ENCODE measurements at regions not wholly inside any gene's neighbourhood (a gene's known extent, or its start where the extent isn't known, plus 50 kb on each side); places are given as distances from the start of the nearest gene placed in this dataset.
"Not testable (repeated sequence)": the region's sequence is repeated elsewhere in the genome, so short reads cannot be mapped to it uniquely, and the experiment has no call there.

DNA sequence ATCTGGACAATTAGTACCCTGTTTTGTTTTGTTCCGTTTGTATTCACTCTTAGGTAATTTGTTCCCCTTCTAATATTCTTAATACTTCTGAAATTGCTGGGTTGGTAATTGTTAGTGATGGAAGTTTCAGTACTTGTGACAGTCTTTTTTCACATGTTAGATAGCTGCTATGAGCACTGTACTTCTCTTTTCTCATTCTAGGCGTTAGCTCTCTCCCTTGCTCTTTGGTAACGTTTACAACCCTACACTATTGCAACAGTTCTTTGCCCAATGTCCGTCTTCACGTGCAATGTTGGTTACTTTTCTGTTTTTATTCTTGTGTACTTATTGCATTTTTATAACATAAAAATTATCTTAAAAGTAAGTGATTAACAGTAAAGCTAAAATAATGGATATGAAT lies 1509.0 kb downstream of the MAT2B start:
- H3K36me3 Mint-ChIP-seq = no peaks in the 10 kb centered on the region
- H3K27ac Mint-ChIP-seq = no peak overlapping the region
- no peak overlapping the region for H3K4me3 Mint-ChIP-seq
- H3K4me1 Mint-ChIP-seq (ENCODE audit: low read depth) = no peaks in the 10 kb centered on the region
- no peaks in the 10 kb centered on the region for H3K27me3 Mint-ChIP-seq
- peaks cover 11% of the 10 kb centered on the region for H3K9me3 Mint-ChIP-seq (ENCODE audit: low read depth)

DNA sequence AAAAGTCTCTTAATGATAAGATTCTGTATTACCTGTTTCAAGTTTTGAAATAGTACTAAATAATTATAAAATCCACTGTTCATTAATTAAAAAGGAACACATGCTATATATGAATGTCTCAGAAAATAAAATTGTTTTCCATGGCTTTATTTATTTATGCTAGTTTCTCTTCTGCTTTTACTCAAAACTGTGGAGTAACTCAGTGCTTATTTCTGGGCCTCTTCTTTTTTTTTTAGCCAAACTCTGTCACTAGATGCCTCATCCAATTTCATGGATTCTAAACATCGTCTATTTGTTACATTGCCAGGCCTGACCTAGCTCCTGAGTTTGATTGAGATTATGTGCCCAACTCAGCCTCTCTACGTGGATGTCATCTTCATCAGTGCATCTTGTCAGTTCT lies 1509.7 kb downstream of the MAT2B start:
- no peaks in the 10 kb centered on the region for H3K36me3 Mint-ChIP-seq
- no peaks in the 10 kb centered on the region for H3K4me1 Mint-ChIP-seq (ENCODE audit: low read depth)
- H3K9me3 Mint-ChIP-seq (ENCODE audit: low read depth) = peaks cover 11% of the 10 kb centered on the region
- H3K4me3 Mint-ChIP-seq = no peak overlapping the region
- no peak overlapping the region for H3K27ac Mint-ChIP-seq
- no peaks in the 10 kb centered on the region for H3K27me3 Mint-ChIP-seq

DNA sequence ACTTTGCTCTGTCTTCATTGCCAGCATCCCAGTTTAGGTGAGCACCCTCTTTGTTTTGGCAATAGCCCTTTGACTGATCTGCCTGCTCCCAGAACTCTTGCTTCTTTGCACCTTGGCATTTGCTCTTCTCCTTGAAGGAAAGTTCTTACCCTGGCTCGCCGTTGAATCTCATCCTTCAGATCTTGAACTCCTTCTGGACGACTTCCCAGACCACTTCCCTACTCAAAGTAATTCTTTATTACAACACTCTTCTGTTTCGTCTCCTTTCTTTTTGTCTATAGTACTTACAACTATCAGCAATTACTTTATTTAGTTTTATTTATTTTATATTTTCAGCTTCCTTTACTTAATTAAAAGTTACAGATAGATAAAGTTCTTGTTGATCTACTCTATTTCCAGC lies 1510.1 kb downstream of the MAT2B start:
- Mint-ChIP-seq H3K4me1 (ENCODE audit: low read depth) (no peaks in the 10 kb centered on the region), H3K9me3 (ENCODE audit: low read depth) (peaks cover 11% of the 10 kb centered on the region), H3K36me3 (no peaks in the 10 kb centered on the region), H3K4me3 (no peak overlapping the region), H3K27ac (no peak overlapping the region), H3K27me3 (no peaks in the 10 kb centered on the region)

- Mint-ChIP-seq H3K36me3 (no peaks in the 10 kb centered on the region), H3K4me3 (no peak overlapping the region), H3K4me1 (ENCODE audit: low read depth) (no peaks in the 10 kb centered on the region)
These were observed 1521.6 kb downstream of the MAT2B start for GRCh38 chr5:165026971-165027370.

GRCh38 chr5:165028356-165028755 lies 1522.9 kb downstream of the MAT2B start:
- peaks cover 9% of the 10 kb centered on the region for H3K9me3 Mint-ChIP-seq (ENCODE audit: low read depth)
- no peak overlapping the region for H3K27ac Mint-ChIP-seq
- H3K4me1 Mint-ChIP-seq (ENCODE audit: low read depth) = no peaks in the 10 kb centered on the region
- no peaks in the 10 kb centered on the region for H3K36me3 Mint-ChIP-seq
- H3K4me3 Mint-ChIP-seq = no peak overlapping the region
- H3K27me3 Mint-ChIP-seq = no peaks in the 10 kb centered on the region

More at GRCh38 chr5:165026971-165027370, 1521.6 kb downstream of the MAT2B start:
- no peak overlapping the region for H3K27ac Mint-ChIP-seq
- H3K27me3 Mint-ChIP-seq = no peaks in the 10 kb centered on the region
- peaks cover 17% of the 10 kb centered on the region for H3K9me3 Mint-ChIP-seq (ENCODE audit: low read depth)

DNA sequence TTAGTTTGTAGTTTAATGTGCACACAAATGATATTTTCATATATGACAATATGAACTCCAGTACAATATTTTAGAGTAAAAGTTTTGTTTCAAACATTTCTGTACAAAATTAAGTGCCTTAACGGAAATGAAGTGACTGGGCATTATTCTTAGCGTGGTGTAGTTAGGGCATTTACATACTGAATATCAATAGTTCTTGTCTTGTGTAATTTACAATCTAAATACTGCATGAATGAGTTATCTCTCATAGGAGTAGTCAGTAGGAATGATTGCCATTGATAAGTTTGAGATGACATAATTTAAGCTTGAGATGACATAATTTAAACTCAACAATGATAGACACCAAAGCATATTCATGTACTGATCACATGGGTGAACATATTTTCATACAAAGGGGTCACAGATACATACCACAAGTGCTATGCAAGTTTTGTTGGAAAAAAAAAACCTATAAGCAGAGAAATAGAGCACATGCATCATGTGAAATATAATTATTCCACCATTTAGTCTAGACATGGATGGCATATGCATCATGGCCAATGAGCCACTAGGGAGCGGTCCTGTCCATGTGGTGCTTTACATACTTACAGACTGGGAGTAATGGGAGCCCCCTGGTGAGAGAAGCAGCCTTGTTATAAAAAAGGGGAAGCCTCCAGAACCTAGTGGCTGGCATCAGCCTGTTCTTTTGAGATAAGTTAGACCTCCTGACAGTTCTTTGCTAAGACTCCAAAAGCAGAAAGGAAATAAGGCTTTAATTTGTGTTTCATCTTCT lies 1523.9 kb downstream of the MAT2B start:
- Mint-ChIP-seq H3K27me3 (no peaks in the 10 kb centered on the region), H3K9me3 (ENCODE audit: low read depth) (peaks cover 6% of the 10 kb centered on the region), H3K4me3 (no peak overlapping the region), H3K27ac (no peak overlapping the region), H3K4me1 (ENCODE audit: low read depth) (no peaks in the 10 kb centered on the region), H3K36me3 (no peaks in the 10 kb centered on the region)

- no peaks in the 10 kb centered on the region for H3K4me1 Mint-ChIP-seq (ENCODE audit: low read depth)
These were observed 1525.6 kb downstream of the MAT2B start for GRCh38 chr5:165030971-165031370.

DNA sequence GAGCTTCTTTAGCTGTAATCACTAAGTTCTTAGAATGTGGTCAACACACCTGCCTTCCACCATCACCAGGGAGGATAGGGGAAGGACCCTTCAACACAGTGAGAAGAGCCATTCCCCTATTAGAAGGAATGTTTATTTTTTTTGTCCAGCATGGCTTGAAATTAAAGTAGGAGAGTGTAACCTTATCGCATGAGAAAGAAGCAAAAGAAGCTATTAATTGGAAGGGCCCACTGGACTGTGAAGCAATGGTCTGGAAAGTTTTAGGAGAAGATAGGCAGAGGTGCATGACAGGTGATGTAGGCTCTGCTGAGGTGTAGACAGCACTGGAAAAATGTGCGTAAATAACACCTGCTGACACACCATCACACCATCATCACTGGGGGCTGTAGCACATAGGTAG lies 1526.0 kb downstream of the MAT2B start:
- Mint-ChIP-seq H3K4me3 (no peak overlapping the region), H3K27me3 (no peaks in the 10 kb centered on the region), H3K27ac (no peak overlapping the region)

More at GRCh38 chr5:165030971-165031370, 1525.6 kb downstream of the MAT2B start:
- H3K27me3 Mint-ChIP-seq = no peaks in the 10 kb centered on the region
- H3K27ac Mint-ChIP-seq = no peak overlapping the region
- H3K9me3 Mint-ChIP-seq (ENCODE audit: low read depth) = peaks cover 6% of the 10 kb centered on the region
- H3K4me3 Mint-ChIP-seq = no peak overlapping the region
- no peaks in the 10 kb centered on the region for H3K36me3 Mint-ChIP-seq

GRCh38 chr5:165035520-165035919 lies 1530.1 kb downstream of the MAT2B start:
- Mint-ChIP-seq H3K36me3 (no peaks in the 10 kb centered on the region), H3K4me1 (ENCODE audit: low read depth) (no peaks in the 10 kb centered on the region), H3K27me3 (no peaks in the 10 kb centered on the region), H3K9me3 (ENCODE audit: low read depth) (peaks cover 3% of the 10 kb centered on the region), H3K4me3 (no peak overlapping the region), H3K27ac (no peak overlapping the region)

More for the DNA sequence above, 1526.0 kb downstream of the MAT2B start:
- Mint-ChIP-seq H3K9me3 (ENCODE audit: low read depth) (peaks cover 6% of the 10 kb centered on the region), H3K36me3 (no peaks in the 10 kb centered on the region), H3K4me1 (ENCODE audit: low read depth) (no peaks in the 10 kb centered on the region)

DNA sequence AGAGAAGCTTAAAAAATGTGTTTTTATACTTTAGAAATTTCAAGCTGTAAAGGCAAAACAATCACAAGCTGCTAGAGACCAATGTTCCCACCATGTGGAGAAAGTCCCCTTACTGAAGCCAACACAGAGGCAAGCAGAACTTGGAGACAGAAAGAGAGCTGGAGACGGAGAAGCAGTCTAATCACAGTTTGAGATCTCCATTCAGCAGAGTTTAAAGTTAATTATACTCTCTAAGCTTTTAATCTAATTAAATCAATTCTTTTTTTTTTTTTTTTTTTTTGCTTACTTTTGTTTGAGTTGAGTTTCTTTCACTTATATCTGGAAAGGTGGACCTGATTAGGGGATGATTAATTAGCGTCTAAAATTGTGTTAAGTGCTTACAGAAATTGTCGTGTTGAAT lies 1534.3 kb downstream of the MAT2B start:
- Mint-ChIP-seq H3K27ac (no peak overlapping the region), H3K27me3 (no peaks in the 10 kb centered on the region), H3K4me3 (no peak overlapping the region), H3K4me1 (ENCODE audit: low read depth) (no peaks in the 10 kb centered on the region), H3K9me3 (ENCODE audit: low read depth) (no peaks in the 10 kb centered on the region), H3K36me3 (no peaks in the 10 kb centered on the region)

DNA sequence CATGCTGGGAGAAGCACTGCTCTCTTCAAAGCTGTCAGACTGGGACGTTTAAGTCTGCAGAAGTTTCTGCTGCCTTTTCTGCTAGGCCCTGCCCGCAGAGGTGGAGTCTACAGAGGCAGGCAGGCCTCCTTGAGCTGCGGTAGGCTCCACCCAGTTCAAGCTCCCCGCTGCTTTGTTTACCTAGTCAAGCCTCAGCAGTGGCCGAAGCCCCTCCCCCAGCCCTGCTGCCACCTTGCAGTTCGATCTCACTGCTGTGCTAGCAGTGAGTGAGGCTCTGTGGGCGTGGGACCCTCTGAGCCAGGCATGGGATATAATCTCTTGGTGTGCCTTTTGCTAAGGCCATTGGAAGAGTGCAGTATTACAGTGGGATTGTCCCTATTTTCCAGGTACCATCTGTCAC lies 1540.5 kb downstream of the MAT2B start:
- H3K9me3 Mint-ChIP-seq (ENCODE audit: low read depth); H3K4me1 Mint-ChIP-seq (ENCODE audit: low read depth); H3K27ac Mint-ChIP-seq; H3K36me3 Mint-ChIP-seq; H3K27me3 Mint-ChIP-seq; H3K4me3 Mint-ChIP-seq: not testable (repeated sequence)

DNA sequence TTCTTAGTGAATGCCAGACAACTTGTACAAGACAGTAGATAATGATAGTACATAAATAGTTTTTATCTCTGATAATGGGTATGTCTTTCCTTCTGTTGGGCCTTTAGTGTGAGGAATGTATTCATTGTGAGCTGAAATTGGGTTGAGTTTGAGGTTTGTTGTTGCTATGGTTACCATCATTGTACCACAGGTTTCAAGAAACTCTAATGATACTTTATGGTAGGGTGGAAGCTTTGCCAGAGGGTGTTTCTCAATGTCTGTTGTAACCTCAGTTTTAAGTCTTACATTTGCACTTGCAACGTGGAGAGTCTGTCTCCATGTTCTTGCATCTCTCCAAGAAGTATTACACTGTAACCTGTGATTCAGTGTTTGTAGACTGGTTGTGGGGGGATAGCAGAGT lies 1550.1 kb downstream of the MAT2B start:
- Mint-ChIP-seq H3K4me3 (no peak overlapping the region), H3K4me1 (ENCODE audit: low read depth) (no peaks in the 10 kb centered on the region), H3K9me3 (ENCODE audit: low read depth) (peaks cover 6% of the 10 kb centered on the region), H3K36me3 (no peaks in the 10 kb centered on the region), H3K27ac (no peak overlapping the region), H3K27me3 (no peaks in the 10 kb centered on the region)

DNA sequence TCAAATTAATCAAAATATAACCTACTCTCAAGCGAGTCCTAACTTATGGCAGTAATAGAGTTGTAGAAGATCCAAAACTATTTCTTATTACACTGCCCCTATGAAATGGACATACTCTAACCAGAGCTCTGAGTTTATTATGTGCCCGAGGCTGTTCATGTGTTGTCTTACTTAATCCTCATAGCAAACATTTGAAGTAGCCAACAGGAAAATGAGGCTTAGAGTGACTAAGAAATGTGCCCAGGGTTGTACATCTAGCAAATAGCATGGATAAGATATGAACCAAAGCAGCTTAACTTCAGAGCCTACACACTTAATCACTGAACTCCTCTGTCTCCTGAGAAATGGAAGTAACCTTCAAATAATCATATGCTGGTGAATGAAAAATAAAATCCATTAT lies 1551.7 kb downstream of the MAT2B start:
- H3K9me3 Mint-ChIP-seq (ENCODE audit: low read depth) = peaks cover 9% of the 10 kb centered on the region

GRCh38 chr5:165066751-165067385 lies 1561.4 kb downstream of the MAT2B start:
- Mint-ChIP-seq H3K4me3 (no peak overlapping the region), H3K27me3 (no peaks in the 10 kb centered on the region), H3K27ac (no peak overlapping the region), H3K9me3 (ENCODE audit: low read depth) (peaks cover 8% of the 10 kb centered on the region), H3K4me1 (ENCODE audit: low read depth) (no peaks in the 10 kb centered on the region), H3K36me3 (no peaks in the 10 kb centered on the region)

More for the DNA sequence above, 1551.7 kb downstream of the MAT2B start:
- no peak overlapping the region for H3K4me3 Mint-ChIP-seq
- H3K4me1 Mint-ChIP-seq (ENCODE audit: low read depth) = no peaks in the 10 kb centered on the region
- H3K27ac Mint-ChIP-seq = no peak overlapping the region
- H3K27me3 Mint-ChIP-seq = peaks cover 2% of the 10 kb centered on the region
- H3K36me3 Mint-ChIP-seq = no peaks in the 10 kb centered on the region

GRCh38 chr5:165076686-165077085 lies 1571.3 kb downstream of the MAT2B start:
- Mint-ChIP-seq H3K27ac (no peak overlapping the region), H3K4me1 (ENCODE audit: low read depth) (no peaks in the 10 kb centered on the region), H3K36me3 (no peaks in the 10 kb centered on the region), H3K9me3 (ENCODE audit: low read depth) (peaks cover 13% of the 10 kb centered on the region), H3K4me3 (no peak overlapping the region), H3K27me3 (no peaks in the 10 kb centered on the region)

DNA sequence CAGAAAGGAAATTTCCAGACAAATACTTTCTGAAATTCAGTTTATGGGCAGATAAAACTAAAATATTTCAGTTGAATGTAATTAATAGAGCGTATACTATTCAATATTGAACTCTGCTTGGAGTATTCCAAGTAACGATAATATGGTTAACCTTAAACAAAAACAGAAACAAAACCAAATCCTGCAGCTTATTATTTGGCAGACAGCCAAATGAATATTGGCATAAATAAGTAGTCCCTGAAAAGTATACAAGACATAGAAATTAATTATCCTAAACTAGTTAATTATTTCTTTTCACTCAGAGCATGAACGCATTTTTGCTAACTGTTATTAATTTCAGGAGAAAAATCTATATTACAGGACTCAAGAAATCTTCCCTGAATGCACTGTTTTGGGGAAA lies 1574.0 kb downstream of the MAT2B start:
- Mint-ChIP-seq H3K4me3 (no peak overlapping the region), H3K9me3 (ENCODE audit: low read depth) (peaks cover 6% of the 10 kb centered on the region), H3K4me1 (ENCODE audit: low read depth) (no peaks in the 10 kb centered on the region), H3K27me3 (no peaks in the 10 kb centered on the region), H3K27ac (no peak overlapping the region), H3K36me3 (no peaks in the 10 kb centered on the region)
